Stimulated activated CD4-positive, alpha-beta T cell treated with anti-CD3 and anti-CD28 coated beads, Interleukin-4, amount 100 ng/mL, for 4 hours (primary cell): ENCODE measurements at regions not wholly inside any gene's neighbourhood (a gene's known extent, or its start where the extent isn't known, plus 50 kb on each side); places are given as distances from the start of the nearest gene placed in this dataset.
"Not testable (repeated sequence)": the region's sequence is repeated elsewhere in the genome, so short reads cannot be mapped to it uniquely, and the experiment has no call there.

ENCODE experiments used
- DNase-seq, 2 experiments: peaks; one replicate each; pipeline ENCODE4 v3.0.0-alpha.2; 2020

- DNase-seq = not testable (repeated sequence)
These were observed 286.6 kb upstream of the C1QTNF3 start for GRCh38 chr5:34329611-34330108.

GRCh38 chr5:34331928-34332454 is 289.0 kb upstream of the C1QTNF3 start:
- not testable (repeated sequence) for DNase-seq

- not testable (repeated sequence) for DNase-seq
These were observed 296.5 kb upstream of the C1QTNF3 start for GRCh38 chr5:34339408-34340001.

GRCh38 chr5:34354440-34354839 is 301.7 kb upstream of the RAI14 start:
- DNase-seq = not testable (repeated sequence)

- DNase-seq = not testable (repeated sequence)
These were observed 284.7 kb upstream of the RAI14 start for GRCh38 chr5:34371417-34371816.

- not testable (repeated sequence) for DNase-seq
These were observed 284.3 kb upstream of the RAI14 start for GRCh38 chr5:34371817-34372216.

- DNase-seq = not testable (repeated sequence)
These were observed 283.4 kb upstream of the RAI14 start for GRCh38 chr5:34372739-34373138.

- not testable (repeated sequence) for DNase-seq
These were observed 278.5 kb upstream of the RAI14 start for GRCh38 chr5:34377651-34378050.

- DNase-seq = not testable (repeated sequence)
These were observed 277.6 kb upstream of the RAI14 start for GRCh38 chr5:34378498-34378897.

- not testable (repeated sequence) for DNase-seq
These were observed 267.4 kb upstream of the RAI14 start for GRCh38 chr5:34388754-34389153.

GRCh38 chr5:34409373-34409772 is 246.8 kb upstream of the RAI14 start:
- DNase-seq = no peak

- no peak for DNase-seq
These were observed 245.6 kb upstream of the RAI14 start for GRCh38 chr5:34410411-34411139.

- DNase-seq = no peak
These were observed 244.4 kb upstream of the RAI14 start for GRCh38 chr5:34411470-34412346.

- no peak for DNase-seq
These were observed 243.4 kb upstream of the RAI14 start for GRCh38 chr5:34412736-34413135.

- DNase-seq = no peak
These were observed 240.4 kb upstream of the RAI14 start for GRCh38 chr5:34415559-34416198.

GRCh38 chr5:34416501-34417008 is 239.6 kb upstream of the RAI14 start:
- DNase-seq = no peak

- DNase-seq = not testable (repeated sequence)
These were observed 235.9 kb upstream of the RAI14 start for GRCh38 chr5:34420191-34420590.

GRCh38 chr5:34436761-34437501 is 219.2 kb upstream of the RAI14 start:
- no peak for DNase-seq

- no peak for DNase-seq
These were observed 216.5 kb upstream of the RAI14 start for GRCh38 chr5:34439601-34440000.

- not testable (repeated sequence) for DNase-seq
These were observed 214.4 kb upstream of the RAI14 start for GRCh38 chr5:34441767-34442166.

GRCh38 chr5:34447424-34447823 is 208.7 kb upstream of the RAI14 start:
- DNase-seq = no peak

GRCh38 chr5:34449639-34450038 is 206.5 kb upstream of the RAI14 start:
- DNase-seq = no peak
